Loucy (cell line): ENCODE measurements at regions not wholly inside any gene's neighbourhood (a gene's known extent, or its start where the extent isn't known, plus 50 kb on each side); places are given as distances from the start of the nearest gene placed in this dataset.
"Not testable (repeated sequence)": the region's sequence is repeated elsewhere in the genome, so short reads cannot be mapped to it uniquely, and the experiment has no call there.

Experiments used
- H2AFZ ChIP-seq: fragments of 200-600 bp; sonication (generic); 2 replicates; pipeline ENCODE4 v1.6.0; 2016; ENCODE audit warnings: antibody characterized with exemption, mild to moderate bottlenecking, low read length, moderate library complexity
- H3F3A ChIP-seq: fragments of 200-600 bp; 2 replicates; pipeline ENCODE4 v1.6.0; 2016; ENCODE audit warnings: antibody characterized with exemption, low read depth, mild to moderate bottlenecking
- H3K27me3 ChIP-seq: fragments of 200-600 bp; sonication (generic); 2 replicates; pipeline ENCODE4 v1.6.1; 2014; ENCODE audit warnings: low read length, mild to moderate bottlenecking; ENCODE audit not compliant: insufficient read depth, poor library complexity, severe bottlenecking
- H3K36me3 ChIP-seq: fragments of 200-600 bp; sonication (generic); 2 replicates; pipeline ENCODE4 v1.6.1; 2016; ENCODE audit warnings: low read length; ENCODE audit not compliant: insufficient read depth
- H3K4me1 ChIP-seq: fragments of 200-600 bp; sonication (generic); 2 replicates; pipeline ENCODE4 v1.5.1; 2014; ENCODE audit warnings: low read length, mild to moderate bottlenecking; ENCODE audit not compliant: insufficient read depth, poor library complexity, severe bottlenecking
- H3K4me2 ChIP-seq: fragments of 200-600 bp; sonication (generic); 2 replicates; pipeline ENCODE4 v1.6.0; 2014; ENCODE audit warnings: antibody characterized with exemption, low read length, low read depth, mild to moderate bottlenecking; ENCODE audit not compliant: poor library complexity, severe bottlenecking
- H3K4me3 ChIP-seq: fragments of 200-600 bp; sonication (generic); 2 replicates; pipeline ENCODE4 v1.5.1; 2014; ENCODE audit warnings: low read length, mild to moderate bottlenecking, mixed read lengths; ENCODE audit not compliant: poor library complexity, severe bottlenecking
- H3K79me2 ChIP-seq: fragments of 200-600 bp; sonication (generic); 2 replicates; pipeline ENCODE4 v1.6.1; 2014; ENCODE audit warnings: low read length; ENCODE audit not compliant: insufficient read depth
- H3K9ac ChIP-seq: fragments of 200-600 bp; sonication (generic); 2 replicates; pipeline ENCODE4 v1.6.0; 2014; ENCODE audit warnings: mild to moderate bottlenecking, low read depth, low read length, moderate library complexity; ENCODE audit not compliant: poor library complexity, severe bottlenecking
- H3K9me2 ChIP-seq: fragments of 200-600 bp; sonication (generic); replicated peaks from 2 replicates; pipeline ENCODE4 v1.6.1; 2016; ENCODE audit warnings: low read depth, low read length, mixed read lengths
- H3K9me3 ChIP-seq: fragments of 200-600 bp; sonication (generic); 2 replicates; pipeline ENCODE4 v1.6.1; 2014; ENCODE audit warnings: mild to moderate bottlenecking, antibody characterized with exemption, low read length, low read depth; ENCODE audit not compliant: insufficient read depth
- H4K20me1 ChIP-seq: fragments of 200-600 bp; sonication (generic); 2 replicates; pipeline ENCODE4 v1.6.0; 2014; ENCODE audit warnings: antibody characterized with exemption, low read length, mild to moderate bottlenecking; ENCODE audit not compliant: insufficient read depth, poor library complexity, severe bottlenecking
- CTCF ChIP-seq: fragments of 200-600 bp; sonication (generic); conservative IDR thresholded peaks from 2 replicates; pipeline ENCODE4 v1.5.1; 2014; ENCODE audit warnings: mild to moderate bottlenecking, antibody characterized with exemption, low read length
- EZH2phosphoT487 ChIP-seq: fragments of 200-600 bp; IDR thresholded peaks from 2 replicates; pipeline ENCODE4 v1.6.1; 2018; ENCODE audit warnings: antibody characterized with exemption, mild to moderate bottlenecking, moderate library complexity, borderline replicate concordance

GRCh38 chr5:27845248-27845647, 806.9 kb upstream of the CDH9 start:
- no peaks in the 10 kb centered on the region for H3K36me3 ChIP-seq
- H3K4me3 ChIP-seq, result no peak overlapping the region
- no peaks in the 10 kb centered on the region for H3K9me3 ChIP-seq
- H2AFZ ChIP-seq, result no peak overlapping the region
- no peaks in the 10 kb centered on the region for H3K79me2 ChIP-seq
- no peak overlapping the region for H3K9ac ChIP-seq
- H3F3A ChIP-seq, result no peaks in the 10 kb centered on the region
- H3K9me2 ChIP-seq, result no peaks in the 10 kb centered on the region; the same call in 1 of the 2 replicates
- H3K27me3 ChIP-seq, result no peaks in the 10 kb centered on the region
- H3K4me1 ChIP-seq, result no peaks in the 10 kb centered on the region
- TF ChIP-seq CTCF (no peak), EZH2phosphoT487 (no peak)
- no peaks in the 10 kb centered on the region for H4K20me1 ChIP-seq
- no peak overlapping the region for H3K4me2 ChIP-seq

GRCh38 chr5:27836704-27837103, 798.3 kb upstream of the CDH9 start:
- not testable (repeated sequence) for H3K27me3 ChIP-seq, H3K4me3 ChIP-seq

GRCh38 chr5:27832886-27833285, 794.5 kb upstream of the CDH9 start:
- H3F3A ChIP-seq, result no peaks in the 10 kb centered on the region
- no peak for TF ChIP-seq EZH2phosphoT487
- no peak for TF ChIP-seq CTCF

More at GRCh38 chr5:27836704-27837103, 798.3 kb upstream of the CDH9 start:
- H4K20me1 ChIP-seq, H3K36me3 ChIP-seq, H3K9ac ChIP-seq, H3F3A ChIP-seq, H3K4me1 ChIP-seq, H3K79me2 ChIP-seq, H2AFZ ChIP-seq, H3K9me2 ChIP-seq, H3K4me2 ChIP-seq, H3K9me3 ChIP-seq: not testable (repeated sequence)

GRCh38 chr5:27830546-27830945, 792.2 kb upstream of the CDH9 start:
- H3K9me3 ChIP-seq, result no peaks in the 10 kb centered on the region
- TF ChIP-seq CTCF, result no peak
- TF ChIP-seq EZH2phosphoT487, result no peak
- H3K9me2 ChIP-seq, result no peaks in the 10 kb centered on the region
- H3K4me2 ChIP-seq, result no peak overlapping the region
- H3K36me3 ChIP-seq, result no peaks in the 10 kb centered on the region
- no peaks in the 10 kb centered on the region for H3K27me3 ChIP-seq
- no peak overlapping the region for H2AFZ ChIP-seq
- H3K4me3 ChIP-seq, result no peak overlapping the region
- H4K20me1 ChIP-seq, result no peaks in the 10 kb centered on the region
- no peaks in the 10 kb centered on the region for H3K79me2 ChIP-seq
- no peaks in the 10 kb centered on the region for H3K4me1 ChIP-seq
- no peaks in the 10 kb centered on the region for H3F3A ChIP-seq
- H3K9ac ChIP-seq, result no peak overlapping the region

More at GRCh38 chr5:27832886-27833285, 794.5 kb upstream of the CDH9 start:
- no peaks in the 10 kb centered on the region for H4K20me1 ChIP-seq
- no peak overlapping the region for H3K9ac ChIP-seq
- H3K4me1 ChIP-seq, result no peaks in the 10 kb centered on the region
- no peaks in the 10 kb centered on the region for H3K27me3 ChIP-seq
- H2AFZ ChIP-seq, result no peak overlapping the region
- H3K4me2 ChIP-seq, result no peak overlapping the region
- no peaks in the 10 kb centered on the region for H3K9me2 ChIP-seq
- no peaks in the 10 kb centered on the region for H3K79me2 ChIP-seq
- H3K36me3 ChIP-seq, result no peaks in the 10 kb centered on the region
- H3K9me3 ChIP-seq, result no peaks in the 10 kb centered on the region
- no peak overlapping the region for H3K4me3 ChIP-seq
